Calu3 (cell line): ENCODE measurements at regions not wholly inside any gene's neighbourhood (a gene's known extent, or its start where the extent isn't known, plus 50 kb on each side); places are given as distances from the start of the nearest gene placed in this dataset.

ENCODE experiments used
- BruUV-seq: library from RNA; stranded (reverse); fragments of 400-500 nt; replicated peaks from 2 replicates; lab custom pipeline; 2021; lab: Mats Ljungman, UMichigan
- CTCF ChIA-PET: fragments of 300-600 bp; sonication (Branson Sonifier 250); formaldehyde crosslinking; loops from one replicate; lab custom pipeline; 2022; ENCODE audit warnings: antibody characterized with exemption; lab: Charles Lee
- DNase-seq: peaks from one replicate; pipeline ENCODE4 v3.0.0; 2022
- H3K27ac Mint-ChIP-seq: one replicate; pipeline ENCODE4 v1.8.0; 2022; ENCODE audit warnings: mixed read lengths; ENCODE audit not compliant: unreplicated experiment
- H3K27me3 Mint-ChIP-seq: one replicate; pipeline ENCODE4 v1.8.0; 2022; ENCODE audit warnings: mixed read lengths; ENCODE audit not compliant: unreplicated experiment
- H3K36me3 Mint-ChIP-seq: one replicate; pipeline ENCODE4 v1.8.0; 2022; ENCODE audit warnings: mild to moderate bottlenecking, moderate library complexity, mixed read lengths; ENCODE audit not compliant: insufficient read depth, unreplicated experiment
- H3K4me1 Mint-ChIP-seq: one replicate; pipeline ENCODE4 v1.8.0; 2022; ENCODE audit warnings: mild to moderate bottlenecking, low read depth, mixed read lengths; ENCODE audit not compliant: unreplicated experiment
- H3K4me3 Mint-ChIP-seq: one replicate; pipeline ENCODE4 v1.8.0; 2022; ENCODE audit warnings: mild to moderate bottlenecking, low read depth, moderate library complexity, mixed read lengths; ENCODE audit not compliant: unreplicated experiment
- H3K9me3 Mint-ChIP-seq: one replicate; pipeline ENCODE4 v1.8.0; 2022; ENCODE audit warnings: low read depth, mixed read lengths; ENCODE audit not compliant: unreplicated experiment
- intact Hi-C: fragments of 100-400 bp; cut with micrococcal nuclease; formaldehyde crosslinking; loops from one replicate; pipeline ENCODE4 v1.10.0; 2022; ENCODE audit not compliant: unreplicated experiment
- TF ChIP-seq, protein P1 (sequence below): fragments of 200-600 bp; IDR thresholded peaks from one replicate; pipeline ENCODE4 v1.8.0; 2022; ENCODE audit warnings: antibody characterized with exemption; ENCODE audit not compliant: unreplicated experiment

DNA sequence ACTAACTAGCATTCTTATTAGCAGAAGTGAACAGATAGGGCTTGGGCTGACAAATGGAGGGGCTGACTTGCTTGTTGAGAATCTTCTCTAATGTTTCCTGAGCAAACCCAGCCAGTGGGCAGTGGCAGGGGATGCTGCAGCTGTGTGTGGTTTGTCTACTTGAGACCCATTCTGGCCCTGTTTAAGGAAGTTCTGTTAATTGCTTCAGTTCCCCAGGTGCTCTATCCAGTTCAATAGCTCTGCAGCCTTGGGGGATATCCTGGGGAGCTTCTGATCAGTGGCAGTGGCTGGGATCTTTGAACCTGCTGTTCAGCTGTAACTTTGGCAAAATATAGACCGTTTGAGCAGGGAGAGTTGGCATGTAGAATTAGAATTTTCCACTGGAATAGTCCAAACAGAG, 137.4 kb downstream of the ZNF326 start:
- CTCF ChIA-PET, result interaction anchor here (1.0 to 1.4 kb wide), 3 partner anchors 233 to 589 kb away, joined by 3 to 5 read pairs (median 4); no protein-coding TSS in a partner anchor
- Mint-ChIP-seq H3K36me3 (no peaks in the 10 kb centered on the region), H3K4me3 (no peak overlapping the region), H3K27ac (no peak overlapping the region), H3K4me1 (no peaks in the 10 kb centered on the region), H3K9me3 (peaks cover 4% of the 10 kb centered on the region), H3K27me3 (peaks cover 38% of the 10 kb centered on the region)
- no peak for DNase-seq
- BruUV-seq, result no TSS peak
- TF ChIP-seq, protein P1, sequence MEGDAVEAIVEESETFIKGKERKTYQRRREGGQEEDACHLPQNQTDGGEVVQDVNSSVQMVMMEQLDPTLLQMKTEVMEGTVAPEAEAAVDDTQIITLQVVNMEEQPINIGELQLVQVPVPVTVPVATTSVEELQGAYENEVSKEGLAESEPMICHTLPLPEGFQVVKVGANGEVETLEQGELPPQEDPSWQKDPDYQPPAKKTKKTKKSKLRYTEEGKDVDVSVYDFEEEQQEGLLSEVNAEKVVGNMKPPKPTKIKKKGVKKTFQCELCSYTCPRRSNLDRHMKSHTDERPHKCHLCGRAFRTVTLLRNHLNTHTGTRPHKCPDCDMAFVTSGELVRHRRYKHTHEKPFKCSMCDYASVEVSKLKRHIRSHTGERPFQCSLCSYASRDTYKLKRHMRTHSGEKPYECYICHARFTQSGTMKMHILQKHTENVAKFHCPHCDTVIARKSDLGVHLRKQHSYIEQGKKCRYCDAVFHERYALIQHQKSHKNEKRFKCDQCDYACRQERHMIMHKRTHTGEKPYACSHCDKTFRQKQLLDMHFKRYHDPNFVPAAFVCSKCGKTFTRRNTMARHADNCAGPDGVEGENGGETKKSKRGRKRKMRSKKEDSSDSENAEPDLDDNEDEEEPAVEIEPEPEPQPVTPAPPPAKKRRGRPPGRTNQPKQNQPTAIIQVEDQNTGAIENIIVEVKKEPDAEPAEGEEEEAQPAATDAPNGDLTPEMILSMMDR, result no peak
- intact Hi-C loops, result loop anchor here (10.0 kb wide), 2 partner anchors 152 to 442 kb away; no protein-coding TSS in a partner anchor

DNA sequence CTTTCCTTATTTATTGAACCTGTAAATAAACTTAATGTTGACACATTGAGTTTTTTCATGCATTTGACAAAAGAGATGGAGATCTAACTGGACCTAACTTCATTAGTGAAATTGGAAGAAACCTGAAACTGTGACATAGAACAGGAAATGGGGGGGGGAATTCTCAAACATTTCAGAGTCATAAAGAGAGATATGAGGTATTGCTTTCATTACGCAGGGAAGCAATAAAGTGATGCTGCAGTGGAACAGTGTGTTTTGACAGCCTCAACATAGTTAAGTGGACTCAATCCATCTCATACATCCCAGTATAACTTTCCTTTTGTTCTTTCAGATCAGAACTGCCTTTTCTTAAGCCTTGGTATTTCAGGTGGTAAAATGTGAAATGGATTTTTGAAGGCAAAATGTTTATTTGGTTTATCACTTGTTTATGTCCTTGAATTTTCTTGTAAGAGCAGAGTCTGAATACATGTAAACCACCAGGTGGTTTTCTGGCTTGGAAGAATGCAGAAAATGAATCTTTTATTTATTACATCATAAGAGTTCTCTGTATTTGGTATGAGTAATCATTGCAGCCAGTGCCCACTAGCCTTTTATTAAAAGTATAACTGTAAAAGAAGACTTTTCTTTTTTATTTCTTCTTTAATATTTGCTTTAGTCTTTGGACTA, 132.5 kb downstream of the ZNF326 start:
- Mint-ChIP-seq H3K27ac (no peak overlapping the region), H3K9me3 (no peaks in the 10 kb centered on the region)
- TF ChIP-seq, protein P1, result no peak

DNA sequence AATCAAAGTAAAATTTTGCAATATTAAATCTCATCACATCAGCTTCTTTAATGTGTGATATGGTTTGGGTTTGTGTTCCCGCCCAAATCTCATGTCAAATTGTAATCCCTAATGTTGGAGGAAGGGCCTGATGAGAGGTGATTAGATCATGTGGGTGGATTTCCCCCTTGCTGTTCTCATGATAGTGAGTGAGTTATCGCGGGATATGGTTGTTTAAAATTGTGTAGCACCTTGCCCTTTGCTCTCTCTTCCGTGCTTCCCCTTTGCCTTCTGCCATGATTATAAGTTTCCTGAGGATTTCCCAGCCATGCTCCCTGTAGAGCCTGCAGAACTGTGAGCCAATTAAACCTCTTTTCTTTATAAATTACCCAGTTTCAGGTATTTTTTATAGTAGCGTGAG, 131.9 kb downstream of the ZNF326 start:
- no peaks in the 10 kb centered on the region for H3K36me3 Mint-ChIP-seq
- no TSS peak for BruUV-seq
- DNase-seq, result no peak
- no peaks in the 10 kb centered on the region for H3K9me3 Mint-ChIP-seq
- CTCF ChIA-PET, result interaction anchor here (0.7 to 1.0 kb wide), 2 partner anchors 9 to 647 kb away, joined by 4 to 5 read pairs; no protein-coding TSS in a partner anchor
- peaks cover 49% of the 10 kb centered on the region for H3K27me3 Mint-ChIP-seq
- intact Hi-C loops, result no loop called here
- H3K27ac Mint-ChIP-seq, result no peak overlapping the region
- H3K4me3 Mint-ChIP-seq, result no peak overlapping the region
- TF ChIP-seq, protein P1, result no peak
- H3K4me1 Mint-ChIP-seq, result no peaks in the 10 kb centered on the region

More for the DNA sequence above, 132.5 kb downstream of the ZNF326 start:
- intact Hi-C loops, result no loop called here
- CTCF ChIA-PET, result interaction anchor here (0.7 kb wide), 1 partner anchor 647 kb away, joined by 5 read pairs; no protein-coding TSS in a partner anchor
- BruUV-seq, result no TSS peak
- H3K4me1 Mint-ChIP-seq, result no peaks in the 10 kb centered on the region
- no peak for DNase-seq
- peaks cover 53% of the 10 kb centered on the region for H3K27me3 Mint-ChIP-seq
- no peak overlapping the region for H3K4me3 Mint-ChIP-seq
- H3K36me3 Mint-ChIP-seq, result no peaks in the 10 kb centered on the region

DNA sequence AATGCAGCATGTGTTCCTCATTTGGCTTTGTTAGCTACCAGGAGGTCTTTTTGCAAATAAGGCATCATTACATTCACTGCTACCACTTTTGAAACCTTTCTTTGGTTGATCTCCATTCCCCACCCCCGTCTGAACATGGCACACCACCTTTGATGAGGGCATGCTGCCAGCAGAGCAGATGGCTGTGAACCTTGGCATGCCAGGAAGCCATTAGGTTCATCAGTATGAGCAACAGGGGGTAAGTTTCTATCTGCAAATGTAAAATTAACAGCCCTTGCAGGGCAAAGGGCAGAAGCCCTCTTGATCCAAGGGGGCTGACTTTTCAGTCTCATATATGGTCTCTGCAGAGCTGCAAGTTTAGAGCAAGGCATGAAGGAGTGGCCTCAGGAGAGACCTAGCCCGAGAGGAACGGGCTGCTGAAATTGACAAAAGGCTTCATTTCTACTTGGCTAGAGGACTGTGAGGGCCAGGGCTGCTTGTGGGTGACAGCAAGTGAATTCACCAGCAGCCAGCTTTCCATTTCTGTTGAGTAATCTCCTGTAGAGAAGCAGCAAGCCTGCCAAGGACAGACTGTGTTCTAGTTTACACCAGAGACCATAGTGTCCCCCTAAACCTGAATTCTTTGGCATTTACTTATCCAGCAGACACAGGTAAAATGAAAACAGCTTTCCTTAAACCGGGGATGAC, 127.9 kb downstream of the ZNF326 start:
- TF ChIP-seq, protein P1, result no peak
- intact Hi-C loops, result no loop called here
- DNase-seq, result no peak
- peaks cover 32% of the 10 kb centered on the region for H3K27me3 Mint-ChIP-seq
- H3K27ac Mint-ChIP-seq, result no peak overlapping the region
- H3K4me3 Mint-ChIP-seq, result no peak overlapping the region
- no TSS peak for BruUV-seq
- H3K36me3 Mint-ChIP-seq, result no peaks in the 10 kb centered on the region
- H3K9me3 Mint-ChIP-seq, result no peaks in the 10 kb centered on the region
- CTCF ChIA-PET, result no interaction called here
- no peaks in the 10 kb centered on the region for H3K4me1 Mint-ChIP-seq
